ENCODE measurements at regions not wholly inside any gene's neighbourhood (a gene's known extent, or its start where the extent isn't known, plus 50 kb on each side); places are given as distances from the start of the nearest gene placed in this dataset.
"Not testable (repeated sequence)": the region's sequence is repeated elsewhere in the genome, so short reads cannot be mapped to it uniquely, and the experiment has no call there.

- no peak for DNase-seq (ENCODE audit: low read depth)
- TF ChIP-seq, protein P1, sequence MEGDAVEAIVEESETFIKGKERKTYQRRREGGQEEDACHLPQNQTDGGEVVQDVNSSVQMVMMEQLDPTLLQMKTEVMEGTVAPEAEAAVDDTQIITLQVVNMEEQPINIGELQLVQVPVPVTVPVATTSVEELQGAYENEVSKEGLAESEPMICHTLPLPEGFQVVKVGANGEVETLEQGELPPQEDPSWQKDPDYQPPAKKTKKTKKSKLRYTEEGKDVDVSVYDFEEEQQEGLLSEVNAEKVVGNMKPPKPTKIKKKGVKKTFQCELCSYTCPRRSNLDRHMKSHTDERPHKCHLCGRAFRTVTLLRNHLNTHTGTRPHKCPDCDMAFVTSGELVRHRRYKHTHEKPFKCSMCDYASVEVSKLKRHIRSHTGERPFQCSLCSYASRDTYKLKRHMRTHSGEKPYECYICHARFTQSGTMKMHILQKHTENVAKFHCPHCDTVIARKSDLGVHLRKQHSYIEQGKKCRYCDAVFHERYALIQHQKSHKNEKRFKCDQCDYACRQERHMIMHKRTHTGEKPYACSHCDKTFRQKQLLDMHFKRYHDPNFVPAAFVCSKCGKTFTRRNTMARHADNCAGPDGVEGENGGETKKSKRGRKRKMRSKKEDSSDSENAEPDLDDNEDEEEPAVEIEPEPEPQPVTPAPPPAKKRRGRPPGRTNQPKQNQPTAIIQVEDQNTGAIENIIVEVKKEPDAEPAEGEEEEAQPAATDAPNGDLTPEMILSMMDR (IDR thresholded peaks at IDR 0.05; ENCODE audit: insufficient read depth, low read depth, low read length) = no peak
- H3K4me3 ChIP-seq (ENCODE audit: low read depth, low read length) = no peak overlapping the region
Observed at GRCh38 chr13:74743992-74744391, 609.8 kb upstream of the KLF12 start.

DNA sequence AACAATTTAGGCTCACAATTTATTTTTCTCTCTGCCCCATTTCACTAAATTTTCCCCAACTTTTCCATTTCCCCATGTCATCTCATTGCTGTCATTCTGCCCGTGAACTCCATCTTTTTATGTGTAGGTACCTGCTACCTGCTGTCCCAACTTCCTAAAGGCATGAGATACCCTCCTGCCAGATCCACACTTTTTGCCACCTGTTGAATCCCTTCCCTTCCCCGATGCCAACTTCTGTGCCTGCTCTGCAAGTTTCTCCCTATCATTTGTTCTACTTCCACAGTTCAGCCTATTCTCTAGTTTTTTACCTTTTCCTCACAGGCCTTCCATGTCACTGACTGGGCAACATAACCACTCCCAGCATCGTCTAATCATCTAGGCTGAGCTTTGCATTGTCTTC lies 607.5 kb upstream of the KLF12 start:
- DNase-seq (ENCODE audit: low read depth) = no peak
- no peak overlapping the region for H3K4me3 ChIP-seq (ENCODE audit: low read depth, low read length)
- TF ChIP-seq, protein P1 (IDR thresholded peaks at IDR 0.05; ENCODE audit: insufficient read depth, low read depth, low read length) = no peak

- H3K4me3 ChIP-seq (ENCODE audit: low read depth, low read length) = no peak overlapping the region
- TF ChIP-seq, protein P1 (IDR thresholded peaks at IDR 0.05; ENCODE audit: insufficient read depth, low read depth, low read length) = no peak
- no peak for DNase-seq (ENCODE audit: low read depth)
Observed at GRCh38 chr13:74732736-74733385, 598.7 kb upstream of the KLF12 start.

- TF ChIP-seq, protein P1 (IDR thresholded peaks at IDR 0.05; ENCODE audit: insufficient read depth, low read depth, low read length) = no peak
- no peak overlapping the region for H3K4me3 ChIP-seq (ENCODE audit: low read depth, low read length)
- DNase-seq (ENCODE audit: low read depth) = no peak
Observed at GRCh38 chr13:74731731-74732130, 597.5 kb upstream of the KLF12 start.

DNA sequence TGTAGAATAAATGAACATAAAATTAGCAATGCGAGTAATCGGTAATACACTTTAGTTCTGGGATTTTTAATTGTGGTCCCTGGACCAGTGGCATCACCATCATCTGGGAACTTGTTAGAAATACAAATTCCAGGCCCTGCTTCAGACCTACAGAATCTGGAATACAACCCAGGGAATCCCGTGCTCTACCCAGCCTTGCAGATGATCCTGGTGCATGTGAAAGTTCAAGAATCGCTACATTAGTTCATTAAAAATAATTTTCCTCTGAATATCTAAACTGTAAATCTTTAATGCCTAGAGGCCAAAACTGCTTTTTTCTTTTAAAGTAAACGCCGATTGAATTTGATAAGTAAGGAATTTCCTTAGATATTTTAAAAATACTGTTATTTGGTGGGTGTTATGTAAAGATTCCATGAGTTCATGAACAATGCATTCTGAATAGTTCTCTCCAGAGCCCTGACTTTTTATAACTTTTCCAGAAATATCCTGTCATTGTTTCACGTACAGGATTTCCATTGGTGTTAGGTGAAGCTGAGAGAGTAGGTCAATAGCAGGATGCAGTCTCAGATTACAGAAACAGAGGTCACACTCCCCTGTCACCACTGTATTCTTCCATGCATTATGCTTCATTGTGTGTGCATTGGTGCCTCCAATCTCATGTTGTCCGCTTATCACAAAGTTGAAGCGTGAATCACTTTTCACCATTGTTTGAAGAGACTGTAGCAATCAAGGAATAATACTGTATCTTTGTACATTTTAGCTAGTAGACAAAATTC lies 596.5 kb upstream of the KLF12 start:
- TF ChIP-seq, protein P1 (IDR thresholded peaks at IDR 0.05; ENCODE audit: insufficient read depth, low read depth, low read length) = no peak

GRCh38 chr13:74726206-74726605 lies 592.0 kb upstream of the KLF12 start:
- TF ChIP-seq, protein P1 (IDR thresholded peaks at IDR 0.05; ENCODE audit: insufficient read depth, low read depth, low read length) = no peak
- DNase-seq (ENCODE audit: low read depth) = no peak
- no peak overlapping the region for H3K4me3 ChIP-seq (ENCODE audit: low read depth, low read length)

More for the DNA sequence above, 596.5 kb upstream of the KLF12 start:
- DNase-seq (ENCODE audit: low read depth) = no peak
- no peak overlapping the region for H3K4me3 ChIP-seq (ENCODE audit: low read depth, low read length)

- not testable (repeated sequence) for H3K4me3 ChIP-seq (ENCODE audit: low read depth, low read length); DNase-seq (ENCODE audit: low read depth)
Observed at GRCh38 chr13:74718232-74718842, 584.1 kb upstream of the KLF12 start.

Data from fibroblast of villous mesenchyme (primary cell).